ENCODE measurements at regions not wholly inside any gene's neighbourhood (a gene's known extent, or its start where the extent isn't known, plus 50 kb on each side); places are given as distances from the start of the nearest gene placed in this dataset.

- TF ChIP-seq CTCF (IDR thresholded peaks at IDR 0.05) (no peak), POLR2A (IDR thresholded peaks at IDR 0.05) (no peak)
Measured at GRCh38 chr7:42662862-42663261, 249.0 kb downstream of the C7orf25 start.
